ENCODE measurements at regions not wholly inside any gene's neighbourhood (a gene's known extent, or its start where the extent isn't known, plus 50 kb on each side); places are given as distances from the start of the nearest gene placed in this dataset.

DNA sequence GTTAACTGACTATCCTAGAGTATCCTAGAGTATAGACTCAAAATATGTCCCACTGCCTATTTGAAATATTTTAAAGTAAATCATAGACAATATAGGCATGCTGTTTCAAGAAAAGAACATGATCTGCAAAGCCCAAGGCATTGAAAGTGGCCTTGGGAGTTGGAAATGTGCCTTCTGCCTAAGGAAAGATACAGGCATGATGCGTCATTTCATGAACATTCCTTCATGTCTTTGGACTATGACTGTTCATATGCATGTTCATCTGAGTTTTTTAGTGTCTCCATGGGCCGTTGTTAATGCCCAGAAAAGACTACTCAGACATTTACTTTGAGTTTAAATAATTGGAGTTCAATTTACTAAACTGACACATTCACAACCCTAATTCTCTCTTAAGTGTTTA lies 69.7 kb upstream of the PRDM11 start:
- H3K36me3 ChIP-seq (ENCODE audit: control insufficient read depth in 2 of 2, extremely low read depth in 1 of 2, insufficient read depth in 2 of 2, low read length in 2 of 2), result no peaks in the 10 kb centered on the region
- dilution Hi-C loops (cut with MboI; ENCODE audit: extremely low pct_ligation_motif_present, low sequenced_read_pairs) (no loop called here), intact Hi-C loops (cut with micrococcal nuclease) (no loop called here)
- no peaks in the 10 kb centered on the region for H3K9me3 ChIP-seq (replicated peaks; ENCODE audit: control insufficient read depth, insufficient read depth, low read length)
- peaks cover 2 to 3% of the 10 kb centered on the region in 2 experiments for H3K27me3 ChIP-seq (ENCODE audit: control insufficient read depth in 2 of 2, insufficient read depth in 2 of 2, low read length in 2 of 2)
- no TSS peak for BruUV-seq (replicated peaks)
- no peaks in the 10 kb centered on the region for H4K20me1 ChIP-seq (replicated peaks; ENCODE audit: control insufficient read depth, extremely low read depth, insufficient read depth, low read length)
- DNase-seq (ENCODE audit: low read depth, low spot score), result no peak
- no peak overlapping the region for H3K4me3 ChIP-seq (replicated peaks in 1 of 3; ENCODE audit: insufficient read depth in 1 of 3, low read depth in 1 of 3, low read length in 3 of 3)
- ChIA-PET CTCF (no interaction called here), POLR2A (no interaction called here)
- FAIRE-seq, result no peak
- TF ChIP-seq POLR2A (IDR thresholded peaks at IDR 0.05; ENCODE audit: low read depth, low read length) (no peak), GATA2 (IDR thresholded peaks at IDR 0.05; ENCODE audit: insufficient read depth, insufficient read length, low read depth, low read length) (no peak), CTCF (IDR thresholded peaks at IDR 0.05; ENCODE audit: extremely low read depth in 1 of 2, insufficient read depth in 1 of 2, low read depth in 1 of 2, low read length in 2 of 2) (no peak), MAX (IDR thresholded peaks at IDR 0.05; ENCODE audit: insufficient read depth, insufficient read length) (no peak), JUN (IDR thresholded peaks at IDR 0.05; ENCODE audit: borderline replicate concordance, insufficient read depth, insufficient read length, low read depth) (no peak), POLR2AphosphoS5 (IDR thresholded peaks at IDR 0.05; ENCODE audit: insufficient read depth, low read depth, low read length) (no peak)
- no peak overlapping the region for H2AFZ ChIP-seq (ENCODE audit: low read depth, low read length)
- no peak overlapping the region for H3K27ac ChIP-seq (ENCODE audit: insufficient read depth, low read depth, low read length)
- no peak overlapping the region for H3K9ac ChIP-seq (replicated peaks; ENCODE audit: extremely low read depth, insufficient read depth, low read length)
- no peak overlapping the region for H3K4me2 ChIP-seq (ENCODE audit: insufficient read depth, low read length)
- no peaks in the 10 kb centered on the region for H3K4me1 ChIP-seq (ENCODE audit: control insufficient read depth, extremely low read depth, insufficient read depth, low read length)
- no peaks in the 10 kb centered on the region for H3K9me1 ChIP-seq (replicated peaks; ENCODE audit: control insufficient read depth, extremely low read depth, insufficient read depth, low read length)
- H3K79me2 ChIP-seq (ENCODE audit: control insufficient read depth, insufficient read depth, low read length), result no peaks in the 10 kb centered on the region
